Memory B cell (primary cell): ENCODE measurements at regions not wholly inside any gene's neighbourhood (a gene's known extent, or its start where the extent isn't known, plus 50 kb on each side); places are given as distances from the start of the nearest gene placed in this dataset.
A peak's percentile ranks its signal among the peaks of the same experiment; 100 is the strongest.

Experiments
- ATAC-seq: fragments of 150-1000 bp; cut with Tn5 transposase; 2 replicates; pipeline ENCODE4 v1.10.0; 2021; ENCODE audit warnings: low read depth, mild to moderate bottlenecking, moderate library complexity
- DNase-seq, 2 donors: peaks; one replicate each; pipeline ENCODE4 v3.0.0; 2022; ENCODE audit warnings: low spot score in 2 of 2
- H3K27ac Mint-ChIP-seq: one replicate; pipeline ENCODE4 v1.8.0; 2022; ENCODE audit warnings: mild to moderate bottlenecking, moderate library complexity, mixed read lengths
- H3K27me3 Mint-ChIP-seq: one replicate; pipeline ENCODE4 v1.8.0; 2022; ENCODE audit warnings: mixed read lengths
- H3K36me3 Mint-ChIP-seq: one replicate; pipeline ENCODE4 v1.8.0; 2022; ENCODE audit warnings: mild to moderate bottlenecking, mixed read lengths
- H3K4me1 Mint-ChIP-seq: one replicate; pipeline ENCODE4 v1.8.0; 2022; ENCODE audit warnings: mixed read lengths
- H3K4me3 Mint-ChIP-seq: one replicate; pipeline ENCODE4 v1.8.0; 2022; ENCODE audit warnings: mild to moderate bottlenecking, moderate library complexity, mixed read lengths
- H3K9me3 Mint-ChIP-seq: one replicate; pipeline ENCODE4 v1.8.0; 2022; ENCODE audit warnings: mixed read lengths

GRCh38 chr2:180146114-180146513 lies 139.0 kb upstream of the CWC22 start:
- H3K9me3 Mint-ChIP-seq = no peaks in the 10 kb centered on the region
- H3K4me1 Mint-ChIP-seq = no peaks in the 10 kb centered on the region
- H3K27ac Mint-ChIP-seq = no peak overlapping the region
- no peak for ATAC-seq
- no peaks in the 10 kb centered on the region for H3K27me3 Mint-ChIP-seq
- H3K4me3 Mint-ChIP-seq = no peak overlapping the region
- H3K36me3 Mint-ChIP-seq = no peaks in the 10 kb centered on the region
- no peak for DNase-seq

GRCh38 chr2:180145163-180145562 lies 138.1 kb upstream of the CWC22 start:
- ATAC-seq (no peak), DNase-seq (no peak)
- no peak overlapping the region for H3K4me3 Mint-ChIP-seq
- no peaks in the 10 kb centered on the region for H3K27me3 Mint-ChIP-seq
- H3K4me1 Mint-ChIP-seq = no peaks in the 10 kb centered on the region
- H3K36me3 Mint-ChIP-seq = no peaks in the 10 kb centered on the region
- no peak overlapping the region for H3K27ac Mint-ChIP-seq
- no peaks in the 10 kb centered on the region for H3K9me3 Mint-ChIP-seq

- H3K27me3 Mint-ChIP-seq = no peaks in the 10 kb centered on the region
- no peak for DNase-seq
- no peaks in the 10 kb centered on the region for H3K36me3 Mint-ChIP-seq
- H3K27ac Mint-ChIP-seq = no peak overlapping the region
- no peaks in the 10 kb centered on the region for H3K4me1 Mint-ChIP-seq
- no peak overlapping the region for H3K4me3 Mint-ChIP-seq
- ATAC-seq = no peak
- no peaks in the 10 kb centered on the region for H3K9me3 Mint-ChIP-seq
Measured at GRCh38 chr2:180144338-180144813, 137.3 kb upstream of the CWC22 start.

- no peaks in the 10 kb centered on the region for H3K27me3 Mint-ChIP-seq
- H3K4me1 Mint-ChIP-seq = no peaks in the 10 kb centered on the region
Measured at GRCh38 chr2:180143633-180144337, 136.7 kb upstream of the CWC22 start.

GRCh38 chr2:180141600-180141999 lies 134.5 kb upstream of the CWC22 start:
- Mint-ChIP-seq H3K36me3 (no peaks in the 10 kb centered on the region), H3K4me1 (peaks cover 3% of the 10 kb centered on the region), H3K4me3 (no peak overlapping the region), H3K9me3 (no peaks in the 10 kb centered on the region), H3K27me3 (peaks cover 2% of the 10 kb centered on the region), H3K27ac (no peak overlapping the region)
- DNase-seq (no peak), ATAC-seq (no peak)

More at GRCh38 chr2:180143633-180144337, 136.7 kb upstream of the CWC22 start:
- no peak for ATAC-seq
- Mint-ChIP-seq H3K9me3 (no peaks in the 10 kb centered on the region), H3K36me3 (no peaks in the 10 kb centered on the region), H3K27ac (no peak overlapping the region), H3K4me3 (no peak overlapping the region)
- DNase-seq = no peak

- H3K4me3 Mint-ChIP-seq = no peak overlapping the region
- no peaks in the 10 kb centered on the region for H3K9me3 Mint-ChIP-seq
- no peak for DNase-seq
- H3K4me1 Mint-ChIP-seq = peaks cover 5% of the 10 kb centered on the region
- ATAC-seq = no peak
- no peak overlapping the region for H3K27ac Mint-ChIP-seq
- no peaks in the 10 kb centered on the region for H3K36me3 Mint-ChIP-seq
- peaks cover 6% of the 10 kb centered on the region for H3K27me3 Mint-ChIP-seq
Measured at GRCh38 chr2:180133736-180134135, 126.6 kb upstream of the CWC22 start.

GRCh38 chr2:180130403-180130802 lies 123.3 kb upstream of the CWC22 start:
- H3K36me3 Mint-ChIP-seq = no peaks in the 10 kb centered on the region
- peaks cover 6% of the 10 kb centered on the region for H3K4me1 Mint-ChIP-seq
- peaks cover 6% of the 10 kb centered on the region for H3K27me3 Mint-ChIP-seq
- no peak overlapping the region for H3K4me3 Mint-ChIP-seq
- H3K27ac Mint-ChIP-seq = no peak overlapping the region
- no peak for ATAC-seq
- DNase-seq = no peak
- no peaks in the 10 kb centered on the region for H3K9me3 Mint-ChIP-seq

GRCh38 chr2:180128861-180129260 lies 121.8 kb upstream of the CWC22 start:
- peaks cover 8% of the 10 kb centered on the region for H3K27me3 Mint-ChIP-seq

GRCh38 chr2:180125245-180125962 lies 118.3 kb upstream of the CWC22 start:
- Mint-ChIP-seq H3K4me1 (peaks cover 10% of the 10 kb centered on the region), H3K27me3 (peaks cover 4% of the 10 kb centered on the region), H3K9me3 (no peaks in the 10 kb centered on the region), H3K36me3 (no peaks in the 10 kb centered on the region), H3K27ac (no peak overlapping the region), H3K4me3 (peak overlapping the region; percentile 53)
- DNase-seq (peak; percentile 15 to 27), ATAC-seq (peak; percentile 88)

More at GRCh38 chr2:180128861-180129260, 121.8 kb upstream of the CWC22 start:
- Mint-ChIP-seq H3K4me3 (no peak overlapping the region), H3K4me1 (peaks cover 12% of the 10 kb centered on the region), H3K9me3 (no peaks in the 10 kb centered on the region), H3K27ac (no peak overlapping the region), H3K36me3 (no peaks in the 10 kb centered on the region)
- no peak for DNase-seq
- no peak for ATAC-seq

GRCh38 chr2:180124273-180125139 lies 117.4 kb upstream of the CWC22 start:
- peak; percentile 10 to 44 for DNase-seq
- no peak overlapping the region for H3K27ac Mint-ChIP-seq
- H3K4me1 Mint-ChIP-seq = peaks cover 10% of the 10 kb centered on the region
- H3K27me3 Mint-ChIP-seq = peaks cover 4% of the 10 kb centered on the region
- H3K36me3 Mint-ChIP-seq = no peaks in the 10 kb centered on the region
- H3K9me3 Mint-ChIP-seq = no peaks in the 10 kb centered on the region
- H3K4me3 Mint-ChIP-seq = no peak overlapping the region
- peak; percentile 60 for ATAC-seq

GRCh38 chr2:180122874-180123273 lies 115.8 kb upstream of the CWC22 start:
- no peak for ATAC-seq
- Mint-ChIP-seq H3K9me3 (no peaks in the 10 kb centered on the region), H3K4me3 (no peak overlapping the region), H3K36me3 (no peaks in the 10 kb centered on the region), H3K27me3 (peaks cover 4% of the 10 kb centered on the region), H3K4me1 (peaks cover 10% of the 10 kb centered on the region), H3K27ac (no peak overlapping the region)
- DNase-seq = no peak

GRCh38 chr2:180115675-180116074 lies 108.6 kb upstream of the CWC22 start:
- no peaks in the 10 kb centered on the region for H3K9me3 Mint-ChIP-seq

GRCh38 chr2:180115269-180115668 lies 108.2 kb upstream of the CWC22 start:
- Mint-ChIP-seq H3K9me3 (no peaks in the 10 kb centered on the region), H3K27me3 (no peaks in the 10 kb centered on the region)
- no peak for ATAC-seq

More at GRCh38 chr2:180115675-180116074, 108.6 kb upstream of the CWC22 start:
- H3K4me1 Mint-ChIP-seq = no peaks in the 10 kb centered on the region
- no peaks in the 10 kb centered on the region for H3K36me3 Mint-ChIP-seq
- DNase-seq (no peak), ATAC-seq (no peak)
- H3K27me3 Mint-ChIP-seq = no peaks in the 10 kb centered on the region
- H3K4me3 Mint-ChIP-seq = no peak overlapping the region
- H3K27ac Mint-ChIP-seq = no peak overlapping the region

GRCh38 chr2:180111901-180112300 lies 104.8 kb upstream of the CWC22 start:
- DNase-seq (no peak), ATAC-seq (no peak)
- Mint-ChIP-seq H3K4me3 (no peak overlapping the region), H3K4me1 (no peaks in the 10 kb centered on the region), H3K9me3 (no peaks in the 10 kb centered on the region), H3K36me3 (no peaks in the 10 kb centered on the region), H3K27ac (no peak overlapping the region), H3K27me3 (no peaks in the 10 kb centered on the region)

More at GRCh38 chr2:180115269-180115668, 108.2 kb upstream of the CWC22 start:
- H3K4me3 Mint-ChIP-seq = no peak overlapping the region
- no peak overlapping the region for H3K27ac Mint-ChIP-seq
- H3K36me3 Mint-ChIP-seq = no peaks in the 10 kb centered on the region
- DNase-seq = no peak
- H3K4me1 Mint-ChIP-seq = no peaks in the 10 kb centered on the region
